ENCODE measurements at regions not wholly inside any gene's neighbourhood (a gene's known extent, or its start where the extent isn't known, plus 50 kb on each side); places are given as distances from the start of the nearest gene placed in this dataset.

DNA sequence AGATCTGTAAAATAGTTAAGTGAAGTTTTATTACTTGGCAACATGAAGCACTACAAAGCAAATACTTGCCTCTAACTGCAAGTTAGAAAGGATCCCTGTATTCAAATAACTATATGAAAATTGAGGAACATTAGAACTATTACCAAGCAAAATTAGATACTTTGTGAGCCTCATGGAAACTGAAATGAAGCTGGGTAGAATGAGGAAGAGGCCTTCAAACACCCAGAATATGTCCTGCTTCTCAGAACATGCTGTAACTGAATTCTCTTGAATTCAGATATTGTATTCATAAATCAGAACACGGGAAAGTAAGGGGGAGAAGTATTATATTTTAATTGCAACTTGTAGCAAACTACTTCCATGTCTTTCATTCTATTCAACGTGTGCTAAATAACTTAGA lies 947.9 kb downstream of the PCDH17 start:
- Histone ChIP-seq H3K27me3 (ENCODE audit: insufficient read depth in 3 of 3, low read length in 2 of 3) (no peaks in the 10 kb centered on the region), H3K9me3 (no peaks in the 10 kb centered on the region), H3K27ac (no peak overlapping the region), H3K36me3 (ENCODE audit: insufficient read depth in 1 of 2, low read depth in 1 of 2) (no peaks in the 10 kb centered on the region), H3K4me3 (no peak overlapping the region), H3K4me1 (no peaks in the 10 kb centered on the region)
- no peak for ATAC-seq
- WGBS, 3 donors: 76 to 80% (median 76%) methylated on average over 2 of the region's 2 CpGs
- TF ChIP-seq, protein P1, sequence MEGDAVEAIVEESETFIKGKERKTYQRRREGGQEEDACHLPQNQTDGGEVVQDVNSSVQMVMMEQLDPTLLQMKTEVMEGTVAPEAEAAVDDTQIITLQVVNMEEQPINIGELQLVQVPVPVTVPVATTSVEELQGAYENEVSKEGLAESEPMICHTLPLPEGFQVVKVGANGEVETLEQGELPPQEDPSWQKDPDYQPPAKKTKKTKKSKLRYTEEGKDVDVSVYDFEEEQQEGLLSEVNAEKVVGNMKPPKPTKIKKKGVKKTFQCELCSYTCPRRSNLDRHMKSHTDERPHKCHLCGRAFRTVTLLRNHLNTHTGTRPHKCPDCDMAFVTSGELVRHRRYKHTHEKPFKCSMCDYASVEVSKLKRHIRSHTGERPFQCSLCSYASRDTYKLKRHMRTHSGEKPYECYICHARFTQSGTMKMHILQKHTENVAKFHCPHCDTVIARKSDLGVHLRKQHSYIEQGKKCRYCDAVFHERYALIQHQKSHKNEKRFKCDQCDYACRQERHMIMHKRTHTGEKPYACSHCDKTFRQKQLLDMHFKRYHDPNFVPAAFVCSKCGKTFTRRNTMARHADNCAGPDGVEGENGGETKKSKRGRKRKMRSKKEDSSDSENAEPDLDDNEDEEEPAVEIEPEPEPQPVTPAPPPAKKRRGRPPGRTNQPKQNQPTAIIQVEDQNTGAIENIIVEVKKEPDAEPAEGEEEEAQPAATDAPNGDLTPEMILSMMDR (IDR thresholded peaks at IDR 0.05): no peak
- no peak for DNase-seq
- intact Hi-C loops (cut with DNase I): no loop called here

DNA sequence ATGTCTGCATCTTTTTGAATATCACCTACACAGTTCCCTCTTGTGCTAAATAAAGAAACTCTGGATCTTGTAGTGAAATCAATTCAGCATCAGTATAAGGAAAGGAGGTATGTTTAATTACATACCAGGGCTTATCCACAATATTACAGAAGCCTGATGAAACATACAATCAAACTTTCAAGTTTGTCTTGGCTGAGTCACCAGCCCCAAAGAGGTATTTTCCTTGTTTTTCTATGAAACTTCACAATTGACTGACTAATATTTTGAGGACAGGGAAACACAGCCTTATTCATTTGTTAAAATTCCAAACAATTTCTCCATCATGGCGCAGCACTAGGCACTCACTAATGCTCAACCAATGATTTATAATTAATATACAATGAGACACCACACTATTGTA lies 952.4 kb downstream of the PCDH17 start:
- H3K4me1 ChIP-seq: no peaks in the 10 kb centered on the region
- no peaks in the 10 kb centered on the region for H3K27me3 ChIP-seq (ENCODE audit: insufficient read depth in 3 of 3, low read length in 2 of 3)
- no peaks in the 10 kb centered on the region for H3K9me3 ChIP-seq
- intact Hi-C loops (cut with DNase I): no loop called here
- no peak for ATAC-seq
- no peak overlapping the region for H3K4me3 ChIP-seq
- 96 to 99% (median 98%) methylated on average over 1 of the region's 1 CpG for WGBS, 3 donors
- no peak for DNase-seq
- H3K36me3 ChIP-seq (ENCODE audit: insufficient read depth in 1 of 2, low read depth in 1 of 2): no peaks in the 10 kb centered on the region
- TF ChIP-seq, protein P1 (IDR thresholded peaks at IDR 0.05): no peak
- H3K27ac ChIP-seq: no peak overlapping the region

DNA sequence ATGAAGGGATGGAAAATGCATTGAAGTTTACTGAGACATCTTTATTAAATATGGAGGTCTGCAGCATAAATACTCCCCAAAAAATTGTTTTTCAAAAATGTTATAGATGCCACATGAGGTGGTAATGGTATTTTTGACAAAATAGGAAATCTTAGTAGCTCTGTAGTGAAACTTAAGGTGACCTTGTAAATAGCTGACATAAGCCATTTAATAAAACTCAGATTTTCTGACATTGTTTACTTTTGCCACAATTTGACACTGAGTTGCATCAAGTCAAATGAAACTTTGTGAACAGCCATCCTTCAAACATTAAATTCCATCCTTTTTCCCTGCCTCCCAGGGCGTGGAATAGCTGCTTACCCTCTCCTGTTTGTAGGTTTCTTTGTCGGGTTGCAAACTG lies 953.1 kb downstream of the PCDH17 start:
- H3K27ac ChIP-seq: no peak overlapping the region
- TF ChIP-seq, protein P1 (IDR thresholded peaks at IDR 0.05): no peak
- no peak overlapping the region for H3K4me3 ChIP-seq
- H3K27me3 ChIP-seq (ENCODE audit: insufficient read depth in 3 of 3, low read length in 2 of 3): no peaks in the 10 kb centered on the region
- 69 to 71% (median 70%) methylated on average over 2 of the region's 2 CpGs for whole genome bisulfite sequencing, 3 donors
- intact Hi-C loops (cut with DNase I): no loop called here
- H3K4me1 ChIP-seq: no peaks in the 10 kb centered on the region
- no peaks in the 10 kb centered on the region for H3K36me3 ChIP-seq (ENCODE audit: insufficient read depth in 1 of 2, low read depth in 1 of 2)
- no peaks in the 10 kb centered on the region for H3K9me3 ChIP-seq
- DNase-seq (no peak), ATAC-seq (no peak)

DNA sequence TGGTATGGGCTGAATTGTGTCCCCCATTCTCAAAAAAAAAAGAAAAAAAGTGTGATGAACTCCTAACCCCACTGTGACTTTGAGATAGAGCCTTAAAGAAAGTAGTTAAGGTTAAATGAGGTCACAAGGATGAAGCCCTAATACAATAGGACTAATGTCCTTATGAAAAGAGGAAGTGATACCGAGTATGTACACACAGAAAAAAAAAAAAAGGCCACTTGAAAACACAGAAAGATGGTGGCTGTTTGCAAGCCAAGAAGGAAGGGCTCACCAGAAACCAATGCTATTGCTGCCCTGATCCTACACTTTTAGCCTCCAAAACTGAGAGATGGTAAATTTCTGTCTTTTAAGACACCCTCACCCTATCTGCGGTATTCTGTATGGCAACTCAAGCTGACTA lies 955.6 kb downstream of the PCDH17 start:
- H3K27me3 ChIP-seq (ENCODE audit: insufficient read depth in 3 of 3, low read length in 2 of 3): no peaks in the 10 kb centered on the region
- WGBS, 3 donors: 77 to 81% (median 80%) methylated on average over 2 of the region's 2 CpGs
- ATAC-seq: no peak
- no peak overlapping the region for H3K27ac ChIP-seq
- H3K36me3 ChIP-seq (ENCODE audit: insufficient read depth in 1 of 2, low read depth in 1 of 2): no peaks in the 10 kb centered on the region
- no peaks in the 10 kb centered on the region for H3K4me1 ChIP-seq
- no peak for DNase-seq
- no peak overlapping the region for H3K4me3 ChIP-seq
- no peaks in the 10 kb centered on the region for H3K9me3 ChIP-seq
- intact Hi-C loops (cut with DNase I): no loop called here
- TF ChIP-seq, protein P1 (IDR thresholded peaks at IDR 0.05): no peak

DNA sequence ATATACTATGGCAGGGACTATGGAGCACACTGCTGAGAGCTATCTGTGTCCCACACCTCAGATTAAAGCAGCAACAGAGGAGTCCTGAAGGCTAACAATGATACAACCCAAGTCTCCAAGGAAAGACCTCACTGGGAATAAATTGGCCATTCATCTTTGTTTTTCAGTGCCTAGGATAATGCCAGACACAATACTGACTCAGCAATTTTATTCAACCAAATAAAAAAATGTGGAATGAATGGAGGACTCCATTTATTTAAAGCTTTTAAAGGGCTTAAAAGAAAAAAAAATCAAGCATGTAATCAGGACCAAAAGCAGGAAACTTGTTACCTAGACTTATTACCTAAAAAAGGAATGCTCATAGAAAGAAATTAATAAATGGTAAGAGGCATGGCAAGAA lies 960.5 kb downstream of the PCDH17 start:
- Histone ChIP-seq H3K36me3 (ENCODE audit: insufficient read depth in 1 of 2, low read depth in 1 of 2) (no peaks in the 10 kb centered on the region), H3K9me3 (no peaks in the 10 kb centered on the region), H3K4me3 (no peak overlapping the region), H3K27me3 (ENCODE audit: insufficient read depth in 3 of 3, low read length in 2 of 3) (no peaks in the 10 kb centered on the region), H3K4me1 (no peaks in the 10 kb centered on the region), H3K27ac (no peak overlapping the region)
- DNase-seq (no peak), ATAC-seq (no peak)
- TF ChIP-seq, protein P1 (IDR thresholded peaks at IDR 0.05): no peak
- intact Hi-C loops (cut with DNase I): no loop called here

All from psoas muscle (tissue), 7 donors.